Caco-2 (cell line): ENCODE measurements at regions not wholly inside any gene's neighbourhood (a gene's known extent, or its start where the extent isn't known, plus 50 kb on each side); places are given as distances from the start of the nearest gene placed in this dataset.

Experiments used
- BruUV-seq: library from RNA; stranded (reverse); fragments of 400-500 nt; replicated peaks from 2 replicates; lab custom pipeline; 2021; lab: Mats Ljungman, UMichigan
- CTCF ChIA-PET: fragments of 300-600 bp; sonication (Branson Sonifier 250); formaldehyde crosslinking; loops from one replicate; lab custom pipeline; 2022; ENCODE audit warnings: antibody characterized with exemption; lab: Charles Lee
- POLR2A ChIA-PET: fragments of 300-600 bp; sonication (Branson Sonifier 250); formaldehyde crosslinking; loops from one replicate; lab custom pipeline; 2022; ENCODE audit warnings: antibody characterized with exemption; lab: Charles Lee
- DNase-seq, 2 experiments: peaks; one replicate each; pipeline versions ENCODE4 v3.0.0 to v3.0.0-alpha.2; 2020 to 2022
- H3K27me3 ChIP-seq: replicated peaks from 2 replicates; pipeline ENCODE4 v1.6.0; 2011; ENCODE audit warnings: low read length; ENCODE audit not compliant: control insufficient read depth, insufficient read depth
- H3K36me3 ChIP-seq: 2 replicates; pipeline ENCODE4 v1.5.1; 2011; ENCODE audit warnings: low read length; ENCODE audit not compliant: control insufficient read depth, insufficient read depth
- H3K4me1 ChIP-seq: fragments of 250-450 bp; sonication (Bioruptor Pico); 2 replicates; pipeline ENCODE4 v1.5.1; 2020; ENCODE audit warnings: mild to moderate bottlenecking
- H3K4me3 ChIP-seq: 2 replicates; pipeline ENCODE4 v1.5.1; 2011; ENCODE audit warnings: low read depth, mild to moderate bottlenecking, control low read depth, low read length
- H3K9me3 ChIP-seq: fragments of 250-450 bp; sonication (Bioruptor Pico); 2 replicates; pipeline ENCODE4 v1.5.1; 2020; ENCODE audit warnings: mild to moderate bottlenecking, moderate library complexity
- H3K27ac Mint-ChIP-seq: one replicate; pipeline ENCODE4 v1.8.0; 2022; ENCODE audit warnings: mixed read lengths; ENCODE audit not compliant: unreplicated experiment
- H3K27me3 Mint-ChIP-seq: one replicate; pipeline ENCODE4 v1.8.0; 2022; ENCODE audit warnings: mixed read lengths; ENCODE audit not compliant: insufficient read depth, unreplicated experiment
- H3K36me3 Mint-ChIP-seq: one replicate; pipeline ENCODE4 v1.8.0; 2022; ENCODE audit warnings: mild to moderate bottlenecking, mixed read lengths; ENCODE audit not compliant: insufficient read depth, unreplicated experiment
- H3K4me1 Mint-ChIP-seq: one replicate; pipeline ENCODE4 v1.8.0; 2022; ENCODE audit warnings: low read depth, mixed read lengths; ENCODE audit not compliant: unreplicated experiment
- H3K4me3 Mint-ChIP-seq: one replicate; pipeline ENCODE4 v1.8.0; 2022; ENCODE audit warnings: mild to moderate bottlenecking, moderate library complexity, mixed read lengths; ENCODE audit not compliant: unreplicated experiment
- H3K9me3 Mint-ChIP-seq: one replicate; pipeline ENCODE4 v1.8.0; 2022; ENCODE audit warnings: mixed read lengths; ENCODE audit not compliant: unreplicated experiment
- intact Hi-C: fragments of 100-400 bp; cut with micrococcal nuclease; formaldehyde crosslinking; loops from one replicate; pipeline ENCODE4 v1.10.0; 2022; ENCODE audit not compliant: unreplicated experiment
- TF ChIP-seq, protein P1 (sequence below), 2 experiments: fragments of 200-600 bp in 1 of 2; IDR thresholded peaks; 1 replicate in 1 of 2; 2 replicates in 1 of 2; pipeline versions ENCODE4 v1.5.1 to v1.8.0; 2011 to 2022; ENCODE audit warnings: antibody characterized with exemption in 1 of 2, control low read depth in 1 of 2, inconsistent platforms in 1 of 2, low read depth in 1 of 2, low read length in 1 of 2, mild to moderate bottlenecking in 1 of 2, moderate library complexity in 1 of 2; ENCODE audit not compliant: insufficient read depth in 1 of 2, severe bottlenecking in 1 of 2, unreplicated experiment in 1 of 2

DNA sequence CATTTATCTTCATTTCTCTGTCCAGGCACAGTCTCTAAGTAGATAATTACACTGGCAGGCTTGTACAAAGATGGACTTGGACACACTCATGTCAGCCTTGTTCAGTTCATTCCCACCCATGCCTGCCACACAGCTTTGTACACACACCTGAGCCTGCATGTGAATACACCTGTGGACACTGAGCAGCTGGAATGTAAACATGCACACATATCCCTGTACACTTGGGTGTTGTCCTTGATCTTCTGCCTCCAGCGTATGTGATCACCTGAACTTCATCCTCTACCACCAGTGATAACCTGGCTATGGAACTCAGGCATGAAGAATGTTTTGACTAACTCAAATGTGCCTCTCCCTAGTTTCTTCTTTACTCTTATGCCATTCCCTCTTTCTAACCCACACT, 190.6 kb downstream of the DHX35 start:
- CTCF ChIA-PET: no interaction called here

DNA sequence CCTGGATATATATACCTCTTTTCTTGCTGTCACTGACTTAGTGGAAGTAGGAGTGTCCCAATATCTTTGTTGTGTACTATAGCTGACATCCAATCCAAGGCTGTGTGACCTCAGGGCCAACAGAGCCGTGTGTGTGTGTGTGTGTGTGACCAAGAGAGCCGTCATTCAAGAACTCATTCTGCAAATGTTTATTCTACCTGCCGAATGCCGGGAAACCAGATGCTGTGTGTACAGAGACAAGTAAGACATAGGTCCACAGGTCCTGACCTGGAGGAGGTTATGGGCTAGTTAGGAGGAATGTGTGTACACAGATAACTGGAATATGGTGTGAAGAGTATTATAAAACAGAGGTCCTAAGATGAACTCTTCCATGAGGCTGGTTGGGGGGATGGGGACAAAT, 190.0 kb downstream of the DHX35 start:
- peak; percentile 76 to 90 for DNase-seq

More for the DNA sequence above, 190.6 kb downstream of the DHX35 start:
- Histone ChIP-seq H3K36me3 (no peaks in the 10 kb centered on the region), H3K4me3 (no peak overlapping the region), H3K4me1 (no peaks in the 10 kb centered on the region; the same call in 1 of the 2 replicates), H3K27me3 (peaks cover 1% of the 10 kb centered on the region; the same call in 1 of the 2 replicates), H3K9me3 (no peaks in the 10 kb centered on the region)
- intact Hi-C loops: no loop called here
- Mint-ChIP-seq H3K4me1 (peaks cover 6% of the 10 kb centered on the region), H3K36me3 (no peaks in the 10 kb centered on the region), H3K9me3 (no peaks in the 10 kb centered on the region), H3K27ac (no peak overlapping the region), H3K27me3 (peaks cover 9% of the 10 kb centered on the region), H3K4me3 (no peak overlapping the region)
- DNase-seq: no peak
- TF ChIP-seq, protein P1, sequence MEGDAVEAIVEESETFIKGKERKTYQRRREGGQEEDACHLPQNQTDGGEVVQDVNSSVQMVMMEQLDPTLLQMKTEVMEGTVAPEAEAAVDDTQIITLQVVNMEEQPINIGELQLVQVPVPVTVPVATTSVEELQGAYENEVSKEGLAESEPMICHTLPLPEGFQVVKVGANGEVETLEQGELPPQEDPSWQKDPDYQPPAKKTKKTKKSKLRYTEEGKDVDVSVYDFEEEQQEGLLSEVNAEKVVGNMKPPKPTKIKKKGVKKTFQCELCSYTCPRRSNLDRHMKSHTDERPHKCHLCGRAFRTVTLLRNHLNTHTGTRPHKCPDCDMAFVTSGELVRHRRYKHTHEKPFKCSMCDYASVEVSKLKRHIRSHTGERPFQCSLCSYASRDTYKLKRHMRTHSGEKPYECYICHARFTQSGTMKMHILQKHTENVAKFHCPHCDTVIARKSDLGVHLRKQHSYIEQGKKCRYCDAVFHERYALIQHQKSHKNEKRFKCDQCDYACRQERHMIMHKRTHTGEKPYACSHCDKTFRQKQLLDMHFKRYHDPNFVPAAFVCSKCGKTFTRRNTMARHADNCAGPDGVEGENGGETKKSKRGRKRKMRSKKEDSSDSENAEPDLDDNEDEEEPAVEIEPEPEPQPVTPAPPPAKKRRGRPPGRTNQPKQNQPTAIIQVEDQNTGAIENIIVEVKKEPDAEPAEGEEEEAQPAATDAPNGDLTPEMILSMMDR (IDR thresholded peaks at IDR 0.05; ENCODE audit: insufficient read depth in 1 of 2, low read depth in 1 of 2, low read length in 1 of 2, severe bottlenecking in 1 of 2, unreplicated experiment in 1 of 2): no peak
- no TSS peak for BruUV-seq
- POLR2A ChIA-PET: no interaction called here

DNA sequence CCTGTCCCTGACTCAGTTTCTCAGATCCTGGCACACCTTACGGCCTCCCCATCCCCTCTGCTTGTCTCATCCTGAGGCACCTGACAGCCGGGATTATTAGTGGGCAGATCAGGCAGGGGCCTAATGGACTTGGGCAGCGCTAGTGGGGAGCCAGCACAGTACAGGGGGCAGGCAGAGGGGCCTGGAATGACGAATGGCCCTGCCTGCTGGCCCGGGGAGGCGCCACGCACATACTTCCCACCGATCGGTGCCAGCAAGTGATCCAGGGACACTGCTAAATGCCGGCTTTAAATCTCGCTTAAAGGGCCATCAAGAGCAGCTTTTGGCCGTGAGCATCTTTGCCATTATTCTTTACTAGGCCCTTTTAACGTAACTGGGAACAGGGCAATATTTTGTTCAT, 188.4 kb downstream of the DHX35 start:
- H3K4me3 Mint-ChIP-seq: no peak overlapping the region
- ChIA-PET CTCF (no interaction called here), POLR2A (no interaction called here)
- H3K4me1 ChIP-seq: peaks cover 5% of the 10 kb centered on the region
- H3K9me3 ChIP-seq: no peaks in the 10 kb centered on the region
- H3K4me1 Mint-ChIP-seq: peaks cover 15% of the 10 kb centered on the region
- no peaks in the 10 kb centered on the region for H3K27me3 ChIP-seq
- H3K27ac Mint-ChIP-seq: no peak overlapping the region
- TF ChIP-seq, protein P1 (IDR thresholded peaks at IDR 0.05; ENCODE audit: insufficient read depth in 1 of 2, low read depth in 1 of 2, low read length in 1 of 2, severe bottlenecking in 1 of 2, unreplicated experiment in 1 of 2): no peak
- H3K27me3 Mint-ChIP-seq: peaks cover 9% of the 10 kb centered on the region
- intact Hi-C loops: no loop called here
- no peaks in the 10 kb centered on the region for H3K36me3 ChIP-seq
- H3K9me3 Mint-ChIP-seq: no peaks in the 10 kb centered on the region
- DNase-seq: no peak
- BruUV-seq: no TSS peak
- no peaks in the 10 kb centered on the region for H3K36me3 Mint-ChIP-seq
- H3K4me3 ChIP-seq: no peak overlapping the region

More for the DNA sequence above, 190.0 kb downstream of the DHX35 start:
- Mint-ChIP-seq H3K4me3 (no peak overlapping the region), H3K9me3 (no peaks in the 10 kb centered on the region), H3K27me3 (peaks cover 9% of the 10 kb centered on the region), H3K27ac (no peak overlapping the region), H3K36me3 (no peaks in the 10 kb centered on the region), H3K4me1 (peaks cover 10% of the 10 kb centered on the region)
- Histone ChIP-seq H3K27me3 (no peaks in the 10 kb centered on the region), H3K36me3 (no peaks in the 10 kb centered on the region), H3K9me3 (no peaks in the 10 kb centered on the region), H3K4me3 (no peak overlapping the region), H3K4me1 (no peaks in the 10 kb centered on the region; the same call in 1 of the 2 replicates)
- ChIA-PET CTCF (interaction anchor here (0.7 kb wide), 1 partner anchor 29 kb away, joined by 15 read pairs; no protein-coding TSS in a partner anchor), POLR2A (no interaction called here)
- BruUV-seq: no TSS peak
- TF ChIP-seq, protein P1 (IDR thresholded peaks at IDR 0.05; ENCODE audit: insufficient read depth in 1 of 2, low read depth in 1 of 2, low read length in 1 of 2, severe bottlenecking in 1 of 2, unreplicated experiment in 1 of 2): no peak
- intact Hi-C loops: no loop called here
